WTC11 (cell line): ENCODE measurements at regions not wholly inside any gene's neighbourhood (a gene's known extent, or its start where the extent isn't known, plus 50 kb on each side); places are given as distances from the start of the nearest gene placed in this dataset.

Experiments
- ATAC-seq: fragments of 200-7000 bp; cut with Tn5 transposase; 2 replicates; pipeline ENCODE4 v1.10.0; 2021; ENCODE audit warnings: mild to moderate bottlenecking, moderate library complexity
- CTCF ChIA-PET: fragments of 300-600 bp; sonication (Branson Sonifier 250); formaldehyde crosslinking; loops from one replicate; lab custom pipeline; 2021; ENCODE audit warnings: antibody characterized with exemption; lab: Charles Lee
- POLR2A ChIA-PET: fragments of 350-600 bp; sonication (Branson Sonifier 250); formaldehyde crosslinking; loops from one replicate; lab custom pipeline; 2021; ENCODE audit warnings: antibody characterized with exemption; lab: Charles Lee
- DNase-seq: peaks from one replicate; pipeline ENCODE4 v3.0.0; 2021; ENCODE audit warnings: low spot score
- H3K27ac Mint-ChIP-seq: 2 replicates; pipeline ENCODE4 v1.8.0; 2021; ENCODE audit warnings: mixed read lengths
- H3K27me3 Mint-ChIP-seq: 2 replicates; pipeline ENCODE4 v1.8.0; 2021; ENCODE audit warnings: low read depth, mild to moderate bottlenecking, moderate library complexity, mixed read lengths
- H3K36me3 Mint-ChIP-seq: 2 replicates; pipeline ENCODE4 v1.8.0; 2021; ENCODE audit warnings: mixed read lengths
- H3K4me1 Mint-ChIP-seq: 2 replicates; pipeline ENCODE4 v1.8.0; 2022; ENCODE audit warnings: mixed read lengths
- H3K4me3 Mint-ChIP-seq: 2 replicates; pipeline ENCODE4 v1.8.0; 2021; ENCODE audit warnings: mild to moderate bottlenecking, moderate library complexity, mixed read lengths
- H3K9me3 Mint-ChIP-seq: 2 replicates; pipeline ENCODE4 v1.8.0; 2021; ENCODE audit warnings: mixed read lengths
- AR ChIP-seq: fragments of 250-450 bp; sonication (Bioruptor Pico); IDR thresholded peaks from 2 replicates; pipeline ENCODE4 v1.9.0; 2021; ENCODE audit warnings: mild to moderate bottlenecking
- ATF6 ChIP-seq: sonication (generic); formaldehyde crosslinking; IDR thresholded peaks from 2 replicates; pipeline ENCODE4 v1.8.1; 2023; ENCODE audit warnings: mild to moderate bottlenecking, missing genetic modification reagents
- ELF4 ChIP-seq: sonication (generic); formaldehyde crosslinking; IDR thresholded peaks from 2 replicates; pipeline ENCODE4 v1.8.1; 2022; ENCODE audit warnings: low read depth, mild to moderate bottlenecking, moderate library complexity, missing genetic modification reagents
- FOXJ3 ChIP-seq: sonication (generic); formaldehyde crosslinking; IDR thresholded peaks from 2 replicates; pipeline ENCODE4 v1.9.0; 2021; ENCODE audit warnings: missing genetic modification reagents, mild to moderate bottlenecking, borderline replicate concordance
- FOXP1 ChIP-seq: sonication (generic); formaldehyde crosslinking; IDR thresholded peaks from 2 replicates; pipeline ENCODE4 v1.8.0; 2022; ENCODE audit warnings: missing genetic modification reagents, mild to moderate bottlenecking, moderate library complexity, borderline replicate concordance
- HMGA2 ChIP-seq: fragments of 250-450 bp; sonication (Bioruptor Pico); IDR thresholded peaks from 2 replicates; pipeline ENCODE4 v1.4.0; 2021; ENCODE audit warnings: mild to moderate bottlenecking, moderate library complexity
- IRF2 ChIP-seq: sonication (generic); formaldehyde crosslinking; IDR thresholded peaks from 2 replicates; pipeline ENCODE4 v1.8.0; 2022; ENCODE audit warnings: low read depth, missing genetic modification reagents, borderline replicate concordance
- NR2C2 ChIP-seq: sonication (generic); formaldehyde crosslinking; IDR thresholded peaks from 2 replicates; pipeline ENCODE4 v1.8.0; 2022; ENCODE audit warnings: mild to moderate bottlenecking, missing genetic modification reagents
- OVOL2 ChIP-seq: fragments of 250-450 bp; sonication (Bioruptor Pico); IDR thresholded peaks from 2 replicates; pipeline ENCODE4 v1.9.0; 2021; ENCODE audit warnings: mild to moderate bottlenecking, borderline replicate concordance
- SMAD3 ChIP-seq: sonication (generic); formaldehyde crosslinking; IDR thresholded peaks from 2 replicates; pipeline ENCODE4 v1.8.0; 2022; ENCODE audit warnings: missing genetic modification reagents, mild to moderate bottlenecking, borderline replicate concordance
- USF2 ChIP-seq: sonication (generic); formaldehyde crosslinking; IDR thresholded peaks from 2 replicates; pipeline ENCODE4 v1.8.1; 2023; ENCODE audit warnings: mild to moderate bottlenecking, missing genetic modification reagents, moderate library complexity
- ZNF512 ChIP-seq: sonication (generic); formaldehyde crosslinking; IDR thresholded peaks from 2 replicates; pipeline ENCODE4 v1.8.1; 2022; ENCODE audit warnings: missing genetic modification reagents, borderline replicate concordance
- TF ChIP-seq, protein P1 (sequence below): sonication (generic); formaldehyde crosslinking; IDR thresholded peaks from 2 replicates; pipeline ENCODE4 v1.8.1; 2022; ENCODE audit warnings: mild to moderate bottlenecking, moderate library complexity, missing genetic modification reagents
- TF ChIP-seq, protein P2 (sequence below): fragments of 250-450 bp; sonication (Bioruptor Pico); IDR thresholded peaks from 2 replicates; pipeline ENCODE4 v1.9.0; 2021; ENCODE audit warnings: moderate library complexity, mild to moderate bottlenecking, inconsistent platforms, borderline replicate concordance
- TF ChIP-seq, protein P3 (sequence below): sonication (generic); formaldehyde crosslinking; IDR thresholded peaks from 2 replicates; pipeline ENCODE4 v1.8.1; 2023; ENCODE audit warnings: mild to moderate bottlenecking, missing genetic modification reagents, moderate library complexity
- TF ChIP-seq, protein P4 (sequence below): sonication (generic); formaldehyde crosslinking; IDR thresholded peaks from 2 replicates; pipeline ENCODE4 v1.8.0; 2023; ENCODE audit warnings: missing genetic modification reagents, mild to moderate bottlenecking, borderline replicate concordance

GRCh38 chr9:107691664-107692063, 202.1 kb upstream of the KLF4 start (continued):
- TF ChIP-seq FOXJ3 (CRISPR knock-in tag) = no peak
- no peak for TF ChIP-seq USF2
- TF ChIP-seq OVOL2 = no peak

DNA sequence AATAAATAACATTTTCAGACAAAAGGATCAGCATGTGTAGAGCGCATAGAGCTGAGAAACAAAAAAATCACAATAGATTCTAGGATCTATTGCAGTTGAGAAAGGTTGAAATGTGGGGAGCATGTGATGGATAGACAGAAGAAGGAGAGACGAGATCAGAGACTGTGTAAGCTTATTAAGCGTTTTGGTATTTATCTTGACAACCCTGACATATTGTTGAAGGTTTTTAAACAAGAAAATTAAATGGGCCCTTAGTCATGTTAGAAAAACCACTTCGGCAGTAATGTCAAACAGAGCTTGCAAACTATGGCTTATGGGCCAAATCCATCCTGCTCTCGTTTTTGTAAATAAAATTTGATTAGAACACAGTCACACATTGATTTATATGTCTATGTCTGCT, 200.5 kb upstream of the KLF4 start:
- ChIA-PET POLR2A (no interaction called here), CTCF (no interaction called here)
- H3K27ac Mint-ChIP-seq = no peak overlapping the region
- H3K4me3 Mint-ChIP-seq = no peak overlapping the region
- ATAC-seq (no peak), DNase-seq (no peak)
- H3K9me3 Mint-ChIP-seq = peaks cover 13% of the 10 kb centered on the region
- H3K36me3 Mint-ChIP-seq = peaks cover 4% of the 10 kb centered on the region; the same call in 1 of the 2 replicates
- H3K4me1 Mint-ChIP-seq = no peaks in the 10 kb centered on the region
- TF ChIP-seq HMGA2 (CRISPR knock-in tag) = no peak
- TF ChIP-seq SMAD3 = no peak
- TF ChIP-seq ZNF512 (CRISPR knock-in tag) = no peak
- TF ChIP-seq FOXP1 (CRISPR knock-in tag) = no peak
- no peak for TF ChIP-seq ELF4 (CRISPR knock-in tag)
- no peak for TF ChIP-seq AR (CRISPR knock-in tag)
- TF ChIP-seq, protein P1, sequence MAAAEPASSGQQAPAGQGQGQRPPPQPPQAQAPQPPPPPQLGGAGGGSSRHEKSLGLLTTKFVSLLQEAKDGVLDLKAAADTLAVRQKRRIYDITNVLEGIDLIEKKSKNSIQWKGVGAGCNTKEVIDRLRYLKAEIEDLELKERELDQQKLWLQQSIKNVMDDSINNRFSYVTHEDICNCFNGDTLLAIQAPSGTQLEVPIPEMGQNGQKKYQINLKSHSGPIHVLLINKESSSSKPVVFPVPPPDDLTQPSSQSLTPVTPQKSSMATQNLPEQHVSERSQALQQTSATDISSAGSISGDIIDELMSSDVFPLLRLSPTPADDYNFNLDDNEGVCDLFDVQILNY (CRISPR knock-in tag) = no peak
- TF ChIP-seq NR2C2 (CRISPR knock-in tag) = no peak
- no peak for TF ChIP-seq IRF2
- TF ChIP-seq, protein P2, sequence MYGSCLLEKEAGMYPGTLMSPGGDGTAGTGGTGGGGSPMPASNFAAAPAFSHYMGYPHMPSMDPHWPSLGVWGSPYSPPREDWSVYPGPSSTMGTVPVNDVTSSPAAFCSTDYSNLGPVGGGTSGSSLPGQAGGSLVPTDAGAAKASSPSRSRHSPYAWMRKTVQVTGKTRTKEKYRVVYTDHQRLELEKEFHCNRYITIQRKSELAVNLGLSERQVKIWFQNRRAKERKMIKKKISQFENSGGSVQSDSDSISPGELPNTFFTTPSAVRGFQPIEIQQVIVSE = no peak
- TF ChIP-seq ATF6 (CRISPR knock-in tag) = no peak
- TF ChIP-seq, protein P3, sequence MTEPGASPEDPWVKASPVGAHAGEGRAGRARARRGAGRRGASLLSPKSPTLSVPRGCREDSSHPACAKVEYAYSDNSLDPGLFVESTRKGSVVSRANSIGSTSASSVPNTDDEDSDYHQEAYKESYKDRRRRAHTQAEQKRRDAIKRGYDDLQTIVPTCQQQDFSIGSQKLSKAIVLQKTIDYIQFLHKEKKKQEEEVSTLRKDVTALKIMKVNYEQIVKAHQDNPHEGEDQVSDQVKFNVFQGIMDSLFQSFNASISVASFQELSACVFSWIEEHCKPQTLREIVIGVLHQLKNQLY (CRISPR knock-in tag) = no peak
- TF ChIP-seq, protein P4, sequence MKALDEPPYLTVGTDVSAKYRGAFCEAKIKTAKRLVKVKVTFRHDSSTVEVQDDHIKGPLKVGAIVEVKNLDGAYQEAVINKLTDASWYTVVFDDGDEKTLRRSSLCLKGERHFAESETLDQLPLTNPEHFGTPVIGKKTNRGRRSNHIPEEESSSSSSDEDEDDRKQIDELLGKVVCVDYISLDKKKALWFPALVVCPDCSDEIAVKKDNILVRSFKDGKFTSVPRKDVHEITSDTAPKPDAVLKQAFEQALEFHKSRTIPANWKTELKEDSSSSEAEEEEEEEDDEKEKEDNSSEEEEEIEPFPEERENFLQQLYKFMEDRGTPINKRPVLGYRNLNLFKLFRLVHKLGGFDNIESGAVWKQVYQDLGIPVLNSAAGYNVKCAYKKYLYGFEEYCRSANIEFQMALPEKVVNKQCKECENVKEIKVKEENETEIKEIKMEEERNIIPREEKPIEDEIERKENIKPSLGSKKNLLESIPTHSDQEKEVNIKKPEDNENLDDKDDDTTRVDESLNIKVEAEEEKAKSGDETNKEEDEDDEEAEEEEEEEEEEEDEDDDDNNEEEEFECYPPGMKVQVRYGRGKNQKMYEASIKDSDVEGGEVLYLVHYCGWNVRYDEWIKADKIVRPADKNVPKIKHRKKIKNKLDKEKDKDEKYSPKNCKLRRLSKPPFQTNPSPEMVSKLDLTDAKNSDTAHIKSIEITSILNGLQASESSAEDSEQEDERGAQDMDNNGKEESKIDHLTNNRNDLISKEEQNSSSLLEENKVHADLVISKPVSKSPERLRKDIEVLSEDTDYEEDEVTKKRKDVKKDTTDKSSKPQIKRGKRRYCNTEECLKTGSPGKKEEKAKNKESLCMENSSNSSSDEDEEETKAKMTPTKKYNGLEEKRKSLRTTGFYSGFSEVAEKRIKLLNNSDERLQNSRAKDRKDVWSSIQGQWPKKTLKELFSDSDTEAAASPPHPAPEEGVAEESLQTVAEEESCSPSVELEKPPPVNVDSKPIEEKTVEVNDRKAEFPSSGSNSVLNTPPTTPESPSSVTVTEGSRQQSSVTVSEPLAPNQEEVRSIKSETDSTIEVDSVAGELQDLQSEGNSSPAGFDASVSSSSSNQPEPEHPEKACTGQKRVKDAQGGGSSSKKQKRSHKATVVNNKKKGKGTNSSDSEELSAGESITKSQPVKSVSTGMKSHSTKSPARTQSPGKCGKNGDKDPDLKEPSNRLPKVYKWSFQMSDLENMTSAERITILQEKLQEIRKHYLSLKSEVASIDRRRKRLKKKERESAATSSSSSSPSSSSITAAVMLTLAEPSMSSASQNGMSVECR (CRISPR knock-in tag) = no peak
- no peaks in the 10 kb centered on the region for H3K27me3 Mint-ChIP-seq
